Epidermal melanocyte (primary cell): ENCODE measurements at regions not wholly inside any gene's neighbourhood (a gene's known extent, or its start where the extent isn't known, plus 50 kb on each side); places are given as distances from the start of the nearest gene placed in this dataset.

ENCODE experiments used
- DNase-seq: peaks from one replicate; pipeline ENCODE4 v3.0.0; 2011; ENCODE audit warnings: low spot score; ENCODE audit not compliant: insufficient read length

GRCh38 chr1:58430421-58431275 is 115.9 kb downstream of the OMA1 start:
- DNase-seq, result no peak

DNA sequence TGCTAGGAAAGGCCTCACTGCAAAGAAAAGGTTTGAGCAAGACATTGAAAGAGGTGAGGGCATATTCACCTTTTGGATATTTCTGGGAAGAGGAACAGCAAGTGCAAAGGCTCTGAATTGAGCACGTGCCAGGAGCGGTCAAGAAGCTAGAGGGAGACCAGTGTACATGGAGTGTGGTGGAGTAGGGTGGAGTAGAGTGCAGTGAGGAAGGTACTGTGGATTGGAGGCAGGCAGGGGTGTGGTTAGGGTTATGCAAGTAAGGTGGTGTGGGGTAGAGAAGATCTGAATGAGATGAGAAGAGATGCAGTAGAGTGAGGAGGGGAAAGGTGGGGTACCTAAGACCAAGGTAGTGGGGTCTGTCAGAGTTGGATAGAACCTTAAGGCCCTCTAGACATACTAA is 119.6 kb downstream of the OMA1 start:
- DNase-seq, result no peak

DNA sequence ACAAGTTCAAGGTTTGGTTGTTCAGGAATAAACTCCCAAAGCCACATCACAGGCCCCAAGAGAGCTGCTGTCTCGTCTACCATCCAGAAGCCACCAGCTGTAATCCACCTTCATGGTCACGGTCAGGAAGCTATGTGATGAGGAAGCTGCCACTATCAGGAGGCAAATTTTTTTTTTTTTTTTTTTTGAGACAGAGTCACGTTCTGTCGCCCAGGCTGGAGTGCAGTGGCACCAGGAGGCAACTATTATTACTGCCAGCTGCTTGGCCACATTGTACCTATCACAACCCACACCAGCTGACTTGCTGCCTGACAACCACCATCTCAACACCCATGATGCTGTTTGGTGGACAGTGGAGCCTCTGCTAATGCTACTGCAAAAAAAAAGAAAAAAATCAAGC is 124.1 kb downstream of the OMA1 start:
- no peak for DNase-seq

- no peak for DNase-seq
Observed at GRCh38 chr1:58418283-58419228, 128.0 kb downstream of the OMA1 start.

- no peak for DNase-seq
Observed at GRCh38 chr1:58412071-58412580, 134.4 kb downstream of the OMA1 start.

GRCh38 chr1:58409890-58410289 is 136.6 kb downstream of the OMA1 start:
- no peak for DNase-seq

DNA sequence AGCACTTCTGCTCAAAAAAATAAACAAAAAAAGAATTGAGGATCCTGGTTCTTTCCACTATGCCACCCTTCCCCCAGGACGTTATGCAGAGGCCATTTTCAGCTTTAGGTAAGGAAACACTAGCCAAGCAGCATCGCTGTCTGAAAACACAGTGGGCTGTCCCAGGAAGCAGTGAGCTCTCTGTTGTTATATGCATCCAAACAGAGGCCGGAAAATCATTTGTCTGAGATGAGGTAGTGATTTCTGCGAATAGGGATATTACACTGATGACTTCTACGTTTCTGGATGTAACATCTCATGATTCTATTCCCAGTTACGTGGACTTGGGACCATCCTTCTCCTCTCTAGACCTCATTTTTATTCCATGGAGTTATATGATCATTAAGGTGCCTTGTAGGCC is 137.2 kb downstream of the OMA1 start:
- DNase-seq, result no peak

- no peak for DNase-seq
Observed at GRCh38 chr1:58406301-58407071, 140.0 kb downstream of the OMA1 start.

DNA sequence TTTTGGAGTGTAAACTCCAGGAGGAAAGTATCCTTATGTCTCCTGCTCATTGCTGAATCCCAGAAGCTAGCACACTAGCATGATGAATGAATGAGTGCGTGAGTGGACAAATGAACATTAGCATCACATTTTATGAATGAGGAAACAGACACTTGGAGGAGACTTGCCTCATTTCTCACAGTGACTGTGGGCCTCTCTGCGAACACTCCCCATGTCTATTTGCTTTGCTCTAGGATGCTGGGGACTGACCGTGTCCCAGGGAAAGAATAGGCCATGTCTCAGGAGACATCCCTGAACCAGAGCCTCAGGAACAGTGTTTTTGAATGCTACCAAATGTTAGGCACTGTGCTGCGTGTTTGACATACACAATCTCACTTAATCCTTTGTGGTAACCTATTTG is 140.9 kb downstream of the OMA1 start:
- DNase-seq, result no peak

- no peak for DNase-seq
Observed at GRCh38 chr1:58403894-58404293, 142.6 kb downstream of the OMA1 start.

DNA sequence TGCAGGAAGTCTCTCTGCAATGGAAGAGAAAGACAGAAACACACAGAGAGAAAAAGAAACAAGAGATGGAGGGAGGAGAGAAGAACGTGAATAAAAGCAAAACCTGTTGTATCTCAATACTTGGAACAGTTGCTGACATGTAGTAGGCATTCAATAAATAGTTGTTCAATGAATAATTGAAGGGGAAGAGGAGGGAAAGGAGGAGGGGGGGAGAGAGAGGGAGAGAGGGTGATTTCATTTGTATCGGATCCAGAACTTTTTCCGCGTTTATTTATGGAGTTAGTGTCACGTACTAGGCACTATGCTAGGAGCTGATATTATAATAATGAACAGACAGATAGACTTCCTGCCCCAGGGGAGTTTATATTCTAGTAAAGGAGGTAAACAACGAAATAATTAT is 144.1 kb downstream of the OMA1 start:
- DNase-seq, result no peak

DNA sequence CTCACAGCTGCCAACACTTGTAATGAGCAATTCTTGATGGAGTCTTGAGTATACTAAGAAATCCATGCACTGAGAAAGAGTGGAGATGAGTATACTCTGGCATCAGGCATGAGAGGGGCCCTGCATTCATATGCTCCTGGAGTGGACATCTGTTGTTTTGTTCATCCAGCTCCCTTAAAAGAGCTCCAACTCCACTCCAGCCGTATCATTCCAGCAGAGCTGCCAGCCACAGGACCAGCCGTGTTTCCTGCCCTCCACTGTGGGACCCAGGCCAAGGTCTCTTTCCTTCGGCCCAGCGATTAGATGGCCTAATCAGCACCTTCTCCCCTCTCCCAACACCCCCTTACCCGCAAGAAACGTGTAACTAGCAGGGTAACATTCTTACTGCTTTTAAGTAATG is 144.5 kb downstream of the OMA1 start:
- DNase-seq, result no peak

- DNase-seq, result no peak
Observed at GRCh38 chr1:58399176-58399575, 147.3 kb downstream of the OMA1 start.

DNA sequence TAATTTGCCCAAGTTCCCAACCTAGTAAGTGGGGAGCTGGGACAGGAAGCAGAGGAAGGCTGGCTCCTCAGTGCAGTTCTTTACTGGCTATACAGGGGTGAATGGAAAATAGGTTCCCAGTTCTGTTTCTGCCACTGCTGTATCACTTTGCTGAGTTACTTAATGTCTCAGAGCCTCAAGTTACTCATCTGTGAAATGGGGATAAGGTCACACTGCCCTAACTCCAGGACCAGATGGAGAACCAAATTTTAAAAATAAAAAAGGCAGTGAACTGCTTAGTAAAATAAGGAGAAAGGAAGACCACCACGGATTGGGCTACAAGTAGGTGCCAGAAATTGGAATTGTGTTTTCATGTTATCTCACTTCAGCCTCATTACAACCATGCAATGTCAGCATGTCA is 147.8 kb downstream of the OMA1 start:
- DNase-seq, result no peak

DNA sequence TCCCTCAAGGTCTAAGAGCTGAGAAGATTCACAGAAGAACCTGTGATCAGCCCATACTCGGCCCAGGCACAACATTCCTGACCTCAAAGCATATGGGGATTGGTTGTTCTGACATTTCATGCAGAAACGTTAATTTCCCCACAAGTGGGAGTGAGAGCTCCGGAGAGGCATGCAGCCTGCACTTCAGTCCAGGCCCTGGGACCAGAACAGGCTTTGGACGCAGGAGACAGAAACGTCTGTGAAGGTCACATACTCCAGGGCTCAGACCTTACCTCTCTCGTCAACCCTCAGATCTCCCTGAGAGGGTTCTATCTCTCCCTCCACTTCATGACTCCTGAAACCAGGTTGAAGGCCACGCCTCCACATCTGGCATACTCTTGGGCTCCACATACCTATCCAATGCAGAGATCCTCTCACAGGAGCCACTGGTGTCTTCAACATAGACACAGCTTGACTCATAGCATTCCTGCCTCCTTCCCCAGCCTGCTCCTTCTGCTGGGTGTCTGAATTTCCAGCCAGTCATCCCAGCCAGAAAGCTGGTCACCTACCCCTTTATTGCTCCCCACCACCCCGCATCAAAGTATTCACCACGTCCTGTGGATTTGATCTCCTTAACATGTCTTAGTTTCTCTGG is 149.2 kb downstream of the OMA1 start:
- DNase-seq, result no peak

DNA sequence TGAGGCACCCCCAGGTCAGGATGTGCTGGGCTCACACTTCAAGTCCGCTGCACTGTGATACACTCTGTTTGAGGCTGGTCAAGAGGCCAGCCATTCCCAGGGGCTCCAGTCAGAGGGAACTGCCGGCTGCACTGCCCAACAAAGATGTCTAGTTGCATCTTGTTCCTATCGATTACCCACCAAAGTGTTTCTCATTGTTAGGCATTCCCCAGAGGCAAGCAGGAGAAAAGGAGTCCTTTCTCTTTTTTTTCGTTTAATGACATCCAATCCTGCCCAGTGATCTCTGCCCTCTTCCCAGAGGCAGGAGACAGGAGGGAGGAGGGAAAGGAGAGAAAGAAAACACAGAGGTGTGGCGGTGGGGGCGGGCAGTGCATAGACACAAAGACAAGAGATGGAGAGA is 150.4 kb downstream of the OMA1 start:
- no peak for DNase-seq

GRCh38 chr1:58395355-58395754 is 151.2 kb downstream of the OMA1 start:
- peak; percentile 57 for DNase-seq

DNA sequence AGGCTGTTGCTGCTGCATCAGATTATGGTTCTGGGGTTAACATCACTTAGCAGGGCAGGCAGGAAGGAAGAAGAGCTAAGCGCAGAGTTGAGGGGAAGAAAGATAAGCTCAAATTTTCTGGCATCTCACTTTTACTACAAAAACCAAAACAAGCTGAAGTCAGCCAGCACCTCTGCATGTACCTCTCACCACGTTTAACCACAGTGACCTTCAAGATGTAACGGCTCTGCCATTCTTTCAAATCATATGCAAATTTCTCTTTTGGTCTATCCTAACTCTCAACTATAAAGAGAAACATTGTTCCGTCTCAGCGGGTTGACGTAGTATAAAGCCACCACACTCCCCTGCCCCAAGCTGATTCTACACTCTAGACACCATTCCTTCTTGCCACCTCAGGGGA is 154.4 kb downstream of the OMA1 start:
- DNase-seq, result no peak

- DNase-seq, result no peak
Observed at GRCh38 chr1:58391514-58391913, 155.0 kb downstream of the OMA1 start.

DNA sequence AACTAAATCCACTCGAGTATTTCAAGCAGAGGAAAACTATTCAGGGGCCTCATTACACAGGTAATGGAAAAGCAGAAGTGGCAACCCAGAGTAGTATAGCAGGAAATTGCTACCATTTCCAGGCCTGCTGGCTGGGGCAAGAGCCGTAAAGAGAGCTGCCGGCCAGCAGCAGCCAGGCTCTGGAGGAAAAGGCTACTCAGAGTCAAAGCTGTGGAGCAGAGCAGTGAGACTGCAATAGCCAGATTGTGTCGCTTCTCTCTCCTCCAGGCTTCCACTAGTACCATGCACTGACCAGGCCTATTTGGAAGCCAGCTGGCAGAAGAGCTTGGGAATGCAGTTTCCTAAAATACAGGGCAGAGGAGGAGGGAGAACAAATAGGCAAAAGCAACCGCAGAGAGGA is 155.5 kb downstream of the OMA1 start:
- DNase-seq, result no peak

- no peak for DNase-seq
Observed at GRCh38 chr1:58390091-58390490, 156.4 kb downstream of the OMA1 start.
